Astrocyte of the spinal cord (primary cell): ENCODE measurements at regions not wholly inside any gene's neighbourhood (a gene's known extent, or its start where the extent isn't known, plus 50 kb on each side); places are given as distances from the start of the nearest gene placed in this dataset.

Experiments used
- DNase-seq: peaks from one replicate; pipeline ENCODE4 v3.0.0; 2011; ENCODE audit warnings: low read depth, low spot score
- H3K4me3 ChIP-seq: 2 replicates; pipeline ENCODE4 v1.5.1; 2011; ENCODE audit warnings: low read depth, mild to moderate bottlenecking, low read length, moderate library complexity
- CTCF ChIP-seq: IDR thresholded peaks from 2 replicates; pipeline ENCODE4 v1.5.1; 2012; ENCODE audit warnings: low read depth, mild to moderate bottlenecking, low read length, inconsistent platforms
- in situ Hi-C: cut with HindIII; loops from 2 replicates; pipeline ENCODE4 v1.10.0; 2017; ENCODE audit warnings: low sequenced_read_pairs

GRCh38 chr14:81946834-81947798, 413.5 kb upstream of the SEL1L start:
- no peak for TF ChIP-seq CTCF
- H3K4me3 ChIP-seq: no peak overlapping the region
- no peak for DNase-seq
- in situ Hi-C loops: no loop called here

GRCh38 chr14:81952917-81953316, 419.3 kb upstream of the SEL1L start:
- DNase-seq: no peak
- in situ Hi-C loops: no loop called here
- H3K4me3 ChIP-seq: no peak overlapping the region
- TF ChIP-seq CTCF: no peak

GRCh38 chr14:81953419-81953818, 419.8 kb upstream of the SEL1L start:
- in situ Hi-C loops: no loop called here
- H3K4me3 ChIP-seq: no peak overlapping the region
- no peak for DNase-seq
- TF ChIP-seq CTCF: no peak

GRCh38 chr14:81955123-81955522, 421.5 kb upstream of the SEL1L start:
- no peak overlapping the region for H3K4me3 ChIP-seq
- in situ Hi-C loops: no loop called here
- DNase-seq: no peak
- TF ChIP-seq CTCF: no peak

GRCh38 chr14:81960781-81961180, 427.1 kb upstream of the SEL1L start:
- DNase-seq: no peak
- H3K4me3 ChIP-seq: no peak overlapping the region
- no peak for TF ChIP-seq CTCF
- in situ Hi-C loops: no loop called here

- in situ Hi-C loops: no loop called here
- no peak for DNase-seq
- H3K4me3 ChIP-seq: no peak overlapping the region
- TF ChIP-seq CTCF: no peak
Observed at GRCh38 chr14:81963846-81964245, 430.2 kb upstream of the SEL1L start.
